ENCODE measurements at regions not wholly inside any gene's neighbourhood (a gene's known extent, or its start where the extent isn't known, plus 50 kb on each side); places are given as distances from the start of the nearest gene placed in this dataset.

DNA sequence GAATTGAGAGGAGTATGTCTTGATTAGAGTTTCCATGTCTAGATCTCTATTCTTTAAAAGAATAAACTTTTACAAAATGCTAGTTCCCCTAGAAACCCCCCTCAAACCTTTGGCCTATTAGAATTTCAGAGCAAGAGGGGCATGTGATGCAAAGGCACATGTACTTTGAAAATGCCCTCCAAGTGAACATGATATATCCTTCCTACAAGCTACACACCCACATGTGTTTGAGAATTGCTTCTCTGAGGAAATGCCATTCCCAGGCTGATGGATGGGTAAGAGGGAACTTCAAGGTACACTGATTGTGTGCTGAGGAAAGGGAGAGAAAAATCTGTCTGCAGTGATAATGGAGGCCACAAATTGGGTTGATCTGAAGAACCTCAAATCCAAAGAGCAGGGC lies 59.5 kb upstream of the PSMA1 start:
- TF ChIP-seq ZNF112 (tag by site-specific recombination; IDR thresholded peaks at IDR 0.05) (no peak), ZNF596 (tag by site-specific recombination; IDR thresholded peaks at IDR 0.05) (no peak), BCL11A (tag by site-specific recombination; IDR thresholded peaks at IDR 0.05; ENCODE audit: low read depth) (no peak), ZNF274 (IDR thresholded peaks at IDR 0.05; ENCODE audit: low read length) (no peak), ZNF274 (tag by site-specific recombination; IDR thresholded peaks at IDR 0.05; ENCODE audit: borderline replicate concordance) (no peak), ZBTB20 (tag by site-specific recombination; IDR thresholded peaks at IDR 0.05) (no peak), ZNF248 (tag by site-specific recombination; IDR thresholded peaks at IDR 0.05) (no peak), ZNF24 (tag by site-specific recombination; IDR thresholded peaks at IDR 0.05) (no peak)
- TF ChIP-seq, protein P1, sequence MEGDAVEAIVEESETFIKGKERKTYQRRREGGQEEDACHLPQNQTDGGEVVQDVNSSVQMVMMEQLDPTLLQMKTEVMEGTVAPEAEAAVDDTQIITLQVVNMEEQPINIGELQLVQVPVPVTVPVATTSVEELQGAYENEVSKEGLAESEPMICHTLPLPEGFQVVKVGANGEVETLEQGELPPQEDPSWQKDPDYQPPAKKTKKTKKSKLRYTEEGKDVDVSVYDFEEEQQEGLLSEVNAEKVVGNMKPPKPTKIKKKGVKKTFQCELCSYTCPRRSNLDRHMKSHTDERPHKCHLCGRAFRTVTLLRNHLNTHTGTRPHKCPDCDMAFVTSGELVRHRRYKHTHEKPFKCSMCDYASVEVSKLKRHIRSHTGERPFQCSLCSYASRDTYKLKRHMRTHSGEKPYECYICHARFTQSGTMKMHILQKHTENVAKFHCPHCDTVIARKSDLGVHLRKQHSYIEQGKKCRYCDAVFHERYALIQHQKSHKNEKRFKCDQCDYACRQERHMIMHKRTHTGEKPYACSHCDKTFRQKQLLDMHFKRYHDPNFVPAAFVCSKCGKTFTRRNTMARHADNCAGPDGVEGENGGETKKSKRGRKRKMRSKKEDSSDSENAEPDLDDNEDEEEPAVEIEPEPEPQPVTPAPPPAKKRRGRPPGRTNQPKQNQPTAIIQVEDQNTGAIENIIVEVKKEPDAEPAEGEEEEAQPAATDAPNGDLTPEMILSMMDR (tag by site-specific recombination; IDR thresholded peaks at IDR 0.05), result no peak
